ENCODE measurements at regions not wholly inside any gene's neighbourhood (a gene's known extent, or its start where the extent isn't known, plus 50 kb on each side); places are given as distances from the start of the nearest gene placed in this dataset.

DNA sequence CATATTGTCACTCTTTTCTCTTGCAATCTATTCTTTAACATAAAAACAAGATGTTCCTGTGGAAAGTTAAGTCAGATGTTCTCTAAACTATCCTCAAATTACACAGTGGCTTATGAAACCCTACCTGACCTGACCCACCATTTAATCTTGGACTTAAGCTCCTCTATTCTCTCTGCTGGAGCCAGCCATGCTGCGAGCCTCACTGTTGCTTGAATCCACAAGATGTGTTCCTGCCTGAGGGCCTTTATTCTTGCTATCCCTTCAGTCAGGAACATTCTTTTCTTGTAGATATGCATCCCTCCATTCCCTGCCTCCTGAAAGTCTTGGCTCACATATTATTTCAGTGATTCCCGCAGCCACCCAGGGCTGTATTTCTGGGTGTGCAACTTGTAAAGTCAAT, 283.2 kb downstream of the EPHA7 start:
- Histone ChIP-seq H3K27me3 (ENCODE audit: control insufficient read depth in 3 of 3, insufficient read depth in 3 of 3, low read length in 3 of 3) (no peaks in the 10 kb centered on the region), H3K4me1 (ENCODE audit: control insufficient read depth in 3 of 3, insufficient read depth in 3 of 3, low read length in 3 of 3) (no peaks in the 10 kb centered on the region), H3K27ac (ENCODE audit: low read depth, low read length) (no peak overlapping the region), H3K9me3 (ENCODE audit: control insufficient read depth in 3 of 3, low read length in 3 of 3) (no peaks in the 10 kb centered on the region), H3K9ac (ENCODE audit: low read depth in 1 of 3, low read length in 3 of 3) (no peak overlapping the region), H3K36me3 (ENCODE audit: control insufficient read depth in 3 of 3, insufficient read depth in 3 of 3, low read length in 3 of 3) (no peaks in the 10 kb centered on the region), H3K4me3 (ENCODE audit: low read length in 3 of 3) (no peak overlapping the region)

DNA sequence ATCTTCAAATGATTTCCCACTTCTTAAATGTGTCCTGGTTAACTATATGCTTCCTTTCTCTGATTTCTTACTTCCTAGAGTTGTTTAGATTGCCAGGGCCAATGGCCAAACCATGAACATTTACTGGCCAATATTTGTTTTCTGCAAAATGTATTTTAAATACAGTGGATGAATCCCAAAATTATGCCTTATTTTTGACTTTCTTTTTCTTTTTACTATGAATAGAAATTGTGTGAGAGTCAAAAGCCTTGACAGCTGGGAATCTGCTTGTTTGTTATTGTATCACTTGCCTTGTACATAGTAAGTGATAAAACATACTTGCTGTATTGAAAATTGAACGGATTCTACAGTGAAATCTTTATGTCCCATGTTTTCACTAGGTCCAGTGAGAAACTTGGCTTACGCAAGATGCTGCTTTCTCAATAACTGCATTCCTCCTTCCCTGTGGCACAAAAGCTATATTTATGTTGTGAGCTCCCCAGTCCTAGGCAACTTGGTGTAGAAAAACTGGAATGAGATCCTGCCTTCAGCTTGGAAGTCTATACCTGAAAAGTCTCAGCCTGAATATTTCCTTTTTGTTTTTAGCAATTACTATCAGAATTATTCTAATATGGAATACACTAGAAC, 295.2 kb downstream of the EPHA7 start:
- Histone ChIP-seq H3K27ac (ENCODE audit: low read depth, low read length) (no peak overlapping the region), H3K27me3 (ENCODE audit: control insufficient read depth in 3 of 3, insufficient read depth in 3 of 3, low read length in 3 of 3) (no peaks in the 10 kb centered on the region), H3K36me3 (ENCODE audit: control insufficient read depth in 3 of 3, insufficient read depth in 3 of 3, low read length in 3 of 3) (no peaks in the 10 kb centered on the region), H3K4me1 (ENCODE audit: control insufficient read depth in 3 of 3, insufficient read depth in 3 of 3, low read length in 3 of 3) (no peaks in the 10 kb centered on the region), H3K9ac (ENCODE audit: low read depth in 1 of 3, low read length in 3 of 3) (no peak overlapping the region), H3K9me3 (ENCODE audit: control insufficient read depth in 3 of 3, low read length in 3 of 3) (no peaks in the 10 kb centered on the region), H3K4me3 (ENCODE audit: low read length in 3 of 3) (no peak overlapping the region)

DNA sequence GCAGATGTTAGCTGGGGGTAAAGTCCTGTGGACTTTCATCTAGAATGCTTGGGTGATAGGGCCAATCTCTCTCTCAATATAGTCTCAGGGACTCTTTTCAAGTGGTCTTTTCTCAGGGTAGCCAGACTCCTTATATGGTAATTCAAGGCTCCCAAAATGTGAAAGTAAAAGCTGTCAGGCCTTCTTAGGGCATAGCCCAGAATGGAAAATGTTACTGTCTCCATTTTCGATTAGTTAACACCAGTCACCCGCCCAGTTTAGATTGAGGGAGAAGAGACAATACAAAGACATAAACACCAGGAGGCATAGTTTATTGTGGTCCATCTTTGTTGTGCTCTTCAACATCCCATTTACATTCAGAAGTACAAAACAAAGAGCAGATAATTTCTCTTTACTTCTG, 295.8 kb downstream of the EPHA7 start:
- no peaks in the 10 kb centered on the region for H3K27me3 ChIP-seq (ENCODE audit: control insufficient read depth in 3 of 3, insufficient read depth in 3 of 3, low read length in 3 of 3)
- no peaks in the 10 kb centered on the region for H3K9me3 ChIP-seq (ENCODE audit: control insufficient read depth in 3 of 3, low read length in 3 of 3)
- no peaks in the 10 kb centered on the region for H3K4me1 ChIP-seq (ENCODE audit: control insufficient read depth in 3 of 3, insufficient read depth in 3 of 3, low read length in 3 of 3)
- no peak overlapping the region for H3K27ac ChIP-seq (ENCODE audit: low read depth, low read length)
- no peak overlapping the region for H3K9ac ChIP-seq (ENCODE audit: low read depth in 1 of 3, low read length in 3 of 3)
- no peak overlapping the region for H3K4me3 ChIP-seq (ENCODE audit: low read length in 3 of 3)
- no peaks in the 10 kb centered on the region for H3K36me3 ChIP-seq (ENCODE audit: control insufficient read depth in 3 of 3, insufficient read depth in 3 of 3, low read length in 3 of 3)

DNA sequence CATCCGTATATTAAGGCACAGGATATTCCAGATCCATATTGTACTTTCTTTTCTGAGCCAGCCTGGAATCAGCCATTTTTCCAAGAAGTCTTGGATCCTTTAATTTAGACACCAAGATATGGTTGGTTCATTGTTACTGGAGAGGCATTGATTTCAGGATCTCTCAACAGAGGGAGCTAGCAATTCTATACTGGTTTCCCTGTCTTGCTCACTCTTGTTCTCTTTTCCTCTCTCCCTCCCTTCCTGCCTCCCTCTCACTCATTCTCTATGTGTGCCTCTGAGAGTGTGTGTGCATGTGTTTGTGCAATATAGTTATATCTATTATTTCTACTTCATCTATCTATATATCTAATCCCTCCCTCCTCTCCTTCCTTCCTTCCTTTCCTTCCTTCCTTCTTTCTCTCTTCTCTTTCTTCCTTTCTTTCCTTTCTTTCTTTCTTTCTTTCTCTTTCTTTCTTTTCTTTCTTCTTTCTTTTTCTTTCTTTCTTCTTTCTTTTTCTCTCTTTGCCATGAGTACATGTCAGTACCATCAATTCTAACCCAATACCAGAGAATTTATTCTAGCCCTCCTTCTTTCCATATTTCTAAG, 299.1 kb downstream of the EPHA7 start:
- no peaks in the 10 kb centered on the region for H3K4me1 ChIP-seq (ENCODE audit: control insufficient read depth in 3 of 3, insufficient read depth in 3 of 3, low read length in 3 of 3)
- no peaks in the 10 kb centered on the region for H3K36me3 ChIP-seq (ENCODE audit: control insufficient read depth in 3 of 3, insufficient read depth in 3 of 3, low read length in 3 of 3)
- H3K27ac ChIP-seq (ENCODE audit: low read depth, low read length), result no peak overlapping the region
- no peaks in the 10 kb centered on the region for H3K9me3 ChIP-seq (ENCODE audit: control insufficient read depth in 3 of 3, low read length in 3 of 3)
- no peaks in the 10 kb centered on the region for H3K27me3 ChIP-seq (ENCODE audit: control insufficient read depth in 3 of 3, insufficient read depth in 3 of 3, low read length in 3 of 3)
- H3K4me3 ChIP-seq (ENCODE audit: low read length in 3 of 3), result no peak overlapping the region
- no peak overlapping the region for H3K9ac ChIP-seq (ENCODE audit: low read depth in 1 of 3, low read length in 3 of 3)

DNA sequence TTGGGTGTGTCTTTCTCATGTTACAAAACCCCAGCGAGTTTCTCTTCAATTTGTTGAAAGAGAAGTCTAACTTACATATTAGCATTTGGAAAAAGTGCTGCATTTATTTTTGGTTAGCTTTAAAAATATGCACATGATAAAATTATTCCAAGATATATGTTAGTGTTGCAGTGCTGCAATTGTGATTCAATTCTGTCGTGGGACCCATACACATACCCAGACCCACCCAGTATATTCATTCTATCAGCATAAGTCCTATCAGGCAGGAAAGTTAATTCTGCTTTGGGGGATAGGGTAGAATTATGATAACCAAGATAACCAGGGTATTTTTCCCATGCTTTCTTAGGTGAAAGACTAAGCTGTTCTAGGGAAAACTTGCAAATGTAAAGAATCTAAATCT, 313.5 kb downstream of the EPHA7 start:
- H3K9me3 ChIP-seq (ENCODE audit: control insufficient read depth in 3 of 3, low read length in 3 of 3), result no peaks in the 10 kb centered on the region
- no peaks in the 10 kb centered on the region for H3K27me3 ChIP-seq (ENCODE audit: control insufficient read depth in 3 of 3, insufficient read depth in 3 of 3, low read length in 3 of 3)
- H3K27ac ChIP-seq (ENCODE audit: low read depth, low read length), result no peak overlapping the region
- H3K9ac ChIP-seq (ENCODE audit: low read depth in 1 of 3, low read length in 3 of 3), result no peak overlapping the region
- H3K4me3 ChIP-seq (ENCODE audit: low read length in 3 of 3), result no peak overlapping the region
- H3K4me1 ChIP-seq (ENCODE audit: control insufficient read depth in 3 of 3, insufficient read depth in 3 of 3, low read length in 3 of 3), result no peaks in the 10 kb centered on the region
- no peaks in the 10 kb centered on the region for H3K36me3 ChIP-seq (ENCODE audit: control insufficient read depth in 3 of 3, insufficient read depth in 3 of 3, low read length in 3 of 3)

DNA sequence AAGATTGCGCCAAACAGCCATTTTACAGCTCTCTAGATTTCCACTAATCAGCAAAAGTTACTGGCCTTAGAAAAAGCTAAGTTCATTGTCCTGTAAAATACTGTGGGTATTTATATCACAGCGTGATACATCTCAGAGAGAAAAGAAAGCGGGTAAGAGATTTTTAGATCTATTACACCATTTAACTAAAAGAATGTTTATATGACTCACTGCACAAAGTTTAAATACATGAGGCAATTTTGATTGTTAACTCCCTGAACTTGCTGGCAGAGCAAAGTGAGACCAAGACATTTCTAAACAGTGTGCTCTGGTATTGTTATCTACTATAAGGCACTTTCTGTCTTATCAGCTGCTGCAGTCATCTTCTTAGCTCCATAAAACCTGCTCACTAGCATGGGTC, 314.3 kb downstream of the EPHA7 start:
- Histone ChIP-seq H3K27ac (ENCODE audit: low read depth, low read length) (no peak overlapping the region), H3K27me3 (ENCODE audit: control insufficient read depth in 3 of 3, insufficient read depth in 3 of 3, low read length in 3 of 3) (no peaks in the 10 kb centered on the region), H3K36me3 (ENCODE audit: control insufficient read depth in 3 of 3, insufficient read depth in 3 of 3, low read length in 3 of 3) (no peaks in the 10 kb centered on the region), H3K9ac (ENCODE audit: low read depth in 1 of 3, low read length in 3 of 3) (no peak overlapping the region), H3K4me1 (ENCODE audit: control insufficient read depth in 3 of 3, insufficient read depth in 3 of 3, low read length in 3 of 3) (no peaks in the 10 kb centered on the region), H3K9me3 (ENCODE audit: control insufficient read depth in 3 of 3, low read length in 3 of 3) (no peaks in the 10 kb centered on the region), H3K4me3 (ENCODE audit: low read length in 3 of 3) (no peak overlapping the region)

DNA sequence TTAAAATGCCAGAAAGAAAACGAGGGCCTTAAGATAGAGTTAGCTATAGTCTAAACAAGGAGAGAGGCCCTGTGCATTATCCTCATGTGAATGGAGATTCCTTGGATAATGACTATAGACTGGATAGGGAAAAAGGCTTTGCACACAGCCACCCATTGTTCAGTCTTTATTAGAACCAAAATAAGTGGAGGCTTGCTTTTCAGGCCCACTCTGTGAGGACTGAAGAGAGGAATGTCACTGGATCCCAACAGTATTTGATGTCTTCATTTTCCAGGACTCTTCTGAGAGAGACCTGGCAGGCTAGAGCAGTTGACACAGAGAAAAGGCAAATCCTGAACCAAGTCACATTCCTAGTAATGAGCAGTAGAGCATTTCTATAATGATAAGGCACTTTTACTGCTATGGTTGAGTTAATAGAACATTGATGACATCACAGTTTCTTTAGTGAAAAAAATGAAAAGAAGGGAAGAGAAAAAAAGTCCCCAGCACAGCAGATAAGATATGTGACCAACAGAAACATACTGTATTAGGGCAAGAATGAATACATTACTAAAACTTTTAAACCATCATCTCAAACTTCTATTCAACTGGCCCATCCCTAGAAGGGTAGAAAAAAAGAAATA, 315.1 kb downstream of the EPHA7 start:
- Histone ChIP-seq H3K27me3 (ENCODE audit: control insufficient read depth in 3 of 3, insufficient read depth in 3 of 3, low read length in 3 of 3) (no peaks in the 10 kb centered on the region), H3K4me3 (ENCODE audit: low read length in 3 of 3) (no peak overlapping the region), H3K9me3 (ENCODE audit: control insufficient read depth in 3 of 3, low read length in 3 of 3) (no peaks in the 10 kb centered on the region), H3K9ac (ENCODE audit: low read depth in 1 of 3, low read length in 3 of 3) (no peak overlapping the region), H3K27ac (ENCODE audit: low read depth, low read length) (no peak overlapping the region), H3K36me3 (ENCODE audit: control insufficient read depth in 3 of 3, insufficient read depth in 3 of 3, low read length in 3 of 3) (no peaks in the 10 kb centered on the region), H3K4me1 (ENCODE audit: control insufficient read depth in 3 of 3, insufficient read depth in 3 of 3, low read length in 3 of 3) (no peaks in the 10 kb centered on the region)

DNA sequence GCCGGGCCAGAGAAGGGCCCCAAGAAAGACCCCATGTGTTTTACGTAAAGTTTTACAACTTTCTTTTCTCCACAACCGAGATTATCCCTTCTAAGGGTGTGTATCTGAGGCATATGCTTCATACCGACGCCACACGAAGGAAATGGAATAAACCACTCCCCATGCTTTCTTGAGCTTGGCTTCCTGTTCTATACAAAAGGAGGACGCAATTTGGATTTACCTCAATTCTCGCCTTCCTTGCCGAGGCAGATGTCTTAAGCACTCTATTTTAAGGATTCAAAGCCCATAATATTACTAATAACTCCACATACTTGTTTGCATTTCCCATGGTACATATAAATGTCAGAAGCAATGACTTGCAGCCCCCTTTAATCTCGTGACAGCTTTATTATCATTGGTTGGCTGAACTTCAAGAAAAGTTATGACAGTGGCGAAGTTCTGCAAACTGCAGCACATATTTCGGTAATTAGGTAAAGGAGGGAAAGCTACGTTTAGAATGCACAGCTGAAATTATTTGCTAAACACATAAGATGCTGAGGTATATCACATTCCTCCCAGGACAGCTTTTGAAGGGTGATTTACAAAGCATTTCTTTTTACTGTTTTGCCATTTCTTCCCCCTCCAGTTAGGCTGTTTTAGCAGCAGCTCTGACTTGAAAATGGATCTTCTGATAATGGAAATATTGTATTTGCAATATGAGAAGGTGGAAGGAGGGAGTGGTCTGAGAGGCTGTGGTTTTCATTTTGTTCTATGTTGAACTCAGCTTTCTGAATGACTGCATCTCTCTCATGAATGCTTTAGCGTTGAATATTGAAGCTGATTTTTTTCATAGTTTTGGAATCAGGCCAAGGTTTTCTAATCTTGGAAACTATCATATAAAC, 330.5 kb downstream of the EPHA7 start:
- H3K4me1 ChIP-seq (ENCODE audit: control insufficient read depth in 3 of 3, insufficient read depth in 3 of 3, low read length in 3 of 3), result no peaks in the 10 kb centered on the region
- H3K9ac ChIP-seq (ENCODE audit: low read depth in 1 of 3, low read length in 3 of 3), result no peak overlapping the region
- H3K4me3 ChIP-seq (ENCODE audit: low read length in 3 of 3), result peak overlapping the region in 1 of 3 donors; percentile 0
- H3K27me3 ChIP-seq (ENCODE audit: control insufficient read depth in 3 of 3, insufficient read depth in 3 of 3, low read length in 3 of 3), result no peaks in the 10 kb centered on the region
- H3K9me3 ChIP-seq (ENCODE audit: control insufficient read depth in 3 of 3, low read length in 3 of 3), result no peaks in the 10 kb centered on the region
- H3K36me3 ChIP-seq (ENCODE audit: control insufficient read depth in 3 of 3, insufficient read depth in 3 of 3, low read length in 3 of 3), result no peaks in the 10 kb centered on the region
- H3K27ac ChIP-seq (ENCODE audit: low read depth, low read length), result no peak overlapping the region

DNA sequence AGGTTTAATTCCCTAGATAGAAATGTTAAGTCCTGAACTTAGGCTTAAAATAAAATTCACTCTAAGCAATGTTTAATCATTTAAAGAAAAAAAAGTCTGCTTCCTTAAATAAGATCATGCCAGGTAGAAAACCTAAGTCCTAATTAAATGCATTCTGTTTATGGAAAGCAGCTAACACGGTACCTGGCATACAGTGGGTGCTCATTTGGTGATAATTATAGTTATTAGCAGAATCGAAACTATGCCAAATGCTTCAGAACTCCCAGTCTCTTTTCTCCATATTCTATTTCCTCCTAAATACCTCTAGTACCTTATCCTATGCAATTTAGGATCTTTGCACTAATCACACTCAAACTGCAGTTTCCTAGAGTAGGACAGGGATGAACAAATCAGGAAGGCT, 331.8 kb downstream of the EPHA7 start:
- Histone ChIP-seq H3K36me3 (ENCODE audit: control insufficient read depth in 3 of 3, insufficient read depth in 3 of 3, low read length in 3 of 3) (no peaks in the 10 kb centered on the region), H3K4me1 (ENCODE audit: control insufficient read depth in 3 of 3, insufficient read depth in 3 of 3, low read length in 3 of 3) (no peaks in the 10 kb centered on the region), H3K9me3 (ENCODE audit: control insufficient read depth in 3 of 3, low read length in 3 of 3) (no peaks in the 10 kb centered on the region), H3K4me3 (ENCODE audit: low read length in 3 of 3) (no peak overlapping the region), H3K9ac (ENCODE audit: low read depth in 1 of 3, low read length in 3 of 3) (no peak overlapping the region), H3K27ac (ENCODE audit: low read depth, low read length) (no peak overlapping the region), H3K27me3 (ENCODE audit: control insufficient read depth in 3 of 3, insufficient read depth in 3 of 3, low read length in 3 of 3) (no peaks in the 10 kb centered on the region)

DNA sequence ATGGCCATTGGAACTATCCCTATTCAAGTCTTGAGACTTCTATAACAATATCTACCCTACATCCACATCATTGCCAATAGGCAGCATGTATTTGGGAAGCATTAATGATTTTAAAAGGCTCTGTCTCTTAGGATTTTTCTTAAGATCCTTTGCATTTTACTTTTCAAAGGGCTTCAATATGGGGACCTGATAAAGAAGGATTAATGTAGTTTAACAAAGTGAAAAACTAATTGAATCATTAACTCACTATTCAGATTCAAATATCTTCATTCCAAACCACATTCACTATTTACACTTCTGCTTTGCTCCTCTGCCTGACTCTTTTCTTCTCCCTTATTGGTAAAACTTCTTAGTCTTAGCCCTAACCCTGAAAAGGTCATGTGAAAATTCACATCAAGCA, 333.0 kb downstream of the EPHA7 start:
- Histone ChIP-seq H3K9ac (ENCODE audit: low read depth in 1 of 3, low read length in 3 of 3) (no peak overlapping the region), H3K27me3 (ENCODE audit: control insufficient read depth in 3 of 3, insufficient read depth in 3 of 3, low read length in 3 of 3) (no peaks in the 10 kb centered on the region), H3K27ac (ENCODE audit: low read depth, low read length) (no peak overlapping the region), H3K9me3 (ENCODE audit: control insufficient read depth in 3 of 3, low read length in 3 of 3) (no peaks in the 10 kb centered on the region), H3K4me3 (ENCODE audit: low read length in 3 of 3) (no peak overlapping the region), H3K4me1 (ENCODE audit: control insufficient read depth in 3 of 3, insufficient read depth in 3 of 3, low read length in 3 of 3) (no peaks in the 10 kb centered on the region), H3K36me3 (ENCODE audit: control insufficient read depth in 3 of 3, insufficient read depth in 3 of 3, low read length in 3 of 3) (no peaks in the 10 kb centered on the region)

All from skeletal muscle tissue (tissue), 3 donors.